Liver (tissue), 8 donors: ENCODE measurements at regions not wholly inside any gene's neighbourhood (a gene's known extent, or its start where the extent isn't known, plus 50 kb on each side); places are given as distances from the start of the nearest gene placed in this dataset.

Experiments
- DNase-seq: peaks from one replicate; pipeline ENCODE4 v3.0.0-alpha.2; 2017; ENCODE audit warnings: low spot score
- H3K27ac ChIP-seq, 2 donors: one replicate each; pipeline ENCODE4 v1.7.0; 2013; ENCODE audit warnings: inconsistent platforms in 2 of 2, low read length in 2 of 2, control low read depth in 1 of 2, low read depth in 1 of 2, mild to moderate bottlenecking in 1 of 2
- H3K27me3 ChIP-seq, 4 donors: one replicate each; pipeline versions ENCODE4 v1.6.1 to v1.7.0; 2013; ENCODE audit warnings: low read length in 3 of 4, inconsistent platforms in 1 of 4, mild to moderate bottlenecking in 1 of 4, moderate library complexity in 1 of 4; ENCODE audit not compliant: control insufficient read depth in 4 of 4, insufficient read depth in 4 of 4
- H3K36me3 ChIP-seq, 4 donors: one replicate each; pipeline versions ENCODE4 v1.6.1 to v1.7.0; 2013; ENCODE audit warnings: low read length in 3 of 4, mild to moderate bottlenecking in 3 of 4, low read depth in 1 of 4, moderate library complexity in 1 of 4; ENCODE audit not compliant: control insufficient read depth in 4 of 4, insufficient read depth in 3 of 4
- H3K4me1 ChIP-seq, 4 donors: one replicate each; pipeline versions ENCODE4 v1.6.1 to v1.7.0; 2013; ENCODE audit warnings: low read length in 3 of 4, mild to moderate bottlenecking in 3 of 4, moderate library complexity in 1 of 4; ENCODE audit not compliant: control insufficient read depth in 4 of 4, insufficient read depth in 4 of 4
- H3K4me3 ChIP-seq, 3 donors: one replicate each; pipeline versions ENCODE4 v1.6.1 to v1.7.0; 2013; ENCODE audit warnings: low read length in 3 of 3, control low read depth in 1 of 3, low read depth in 1 of 3, mild to moderate bottlenecking in 1 of 3
- H3K9ac ChIP-seq, 2 donors: one replicate each; pipeline ENCODE4 v1.7.0; 2013; ENCODE audit warnings: low read length in 2 of 2, mild to moderate bottlenecking in 2 of 2, moderate library complexity in 2 of 2, control low read depth in 1 of 2, low read depth in 1 of 2
- H3K9me3 ChIP-seq, 4 donors: one replicate each; pipeline versions ENCODE4 v1.6.1 to v1.7.0; 2013; ENCODE audit warnings: low read length in 3 of 4; ENCODE audit not compliant: control insufficient read depth in 4 of 4
- CTCF ChIP-seq: fragments of 150-350 bp; IDR thresholded peaks from 2 replicates; pipeline ENCODE4 v1.5.1; 2017; ENCODE audit warnings: improper control_type of control experiment, low read depth, low read length; ENCODE audit not compliant: missing input control
- FOXA1 ChIP-seq: IDR thresholded peaks from 2 replicates; pipeline ENCODE4 v1.6.1; 2016; ENCODE audit warnings: antibody characterized with exemption
- FOXA2 ChIP-seq: IDR thresholded peaks from 2 replicates; pipeline ENCODE4 v1.6.1; 2016; ENCODE audit warnings: antibody characterized with exemption
- HNF4A ChIP-seq, 2 donors: conservative IDR thresholded peaks; 2 replicates each; pipeline ENCODE4 v1.6.1; 2016; ENCODE audit warnings: antibody characterized with exemption in 2 of 2, mild to moderate bottlenecking in 2 of 2
- HNF4G ChIP-seq: IDR thresholded peaks from 2 replicates; pipeline ENCODE4 v1.6.1; 2016; ENCODE audit warnings: antibody characterized with exemption
- JUND ChIP-seq, 2 donors: IDR thresholded peaks; 2 replicates each; pipeline ENCODE4 v1.6.1; 2016; ENCODE audit warnings: antibody characterized with exemption in 2 of 2
- MAX ChIP-seq: IDR thresholded peaks from 2 replicates; pipeline ENCODE4 v1.6.1; 2016; ENCODE audit warnings: antibody characterized with exemption
- NR2F2 ChIP-seq: IDR thresholded peaks from 2 replicates; pipeline ENCODE4 v1.6.1; 2016; ENCODE audit warnings: antibody characterized with exemption
- RAD21 ChIP-seq, 2 donors: IDR thresholded peaks; 2 replicates each; pipeline ENCODE4 v1.6.1; 2016; ENCODE audit warnings: antibody characterized with exemption in 2 of 2, mild to moderate bottlenecking in 2 of 2
- REST ChIP-seq: IDR thresholded peaks from 2 replicates; pipeline ENCODE4 v1.6.1; 2016; ENCODE audit warnings: antibody characterized with exemption, mild to moderate bottlenecking
- RXRA ChIP-seq, 2 donors: IDR thresholded peaks; 2 replicates each; pipeline ENCODE4 v1.6.1; 2017 to 2018; ENCODE audit warnings: antibody characterized with exemption in 2 of 2, mild to moderate bottlenecking in 1 of 2
- SP1 ChIP-seq: IDR thresholded peaks from 2 replicates; pipeline ENCODE4 v1.6.1; 2018; ENCODE audit warnings: antibody characterized with exemption, mild to moderate bottlenecking
- TAF1 ChIP-seq: conservative IDR thresholded peaks from 2 replicates; pipeline ENCODE4 v1.6.1; 2016; ENCODE audit warnings: antibody characterized with exemption, mild to moderate bottlenecking
- YY1 ChIP-seq: IDR thresholded peaks from 2 replicates; pipeline ENCODE4 v1.6.1; 2016; ENCODE audit warnings: antibody characterized with exemption, mild to moderate bottlenecking
- ZBTB33 ChIP-seq: IDR thresholded peaks from 2 replicates; pipeline ENCODE4 v1.6.1; 2016; ENCODE audit warnings: antibody characterized with exemption
- WGBS: extraction: QIAGEN DNeasy Blood & Tissue Kit; methylation state at CpG from one replicate; pipeline ENCODE4 v1.1.7; 2013; 5-methylcytosine and 5-hydroxymethylcytosine counted together
- donor health status: healthy.
- donor health status: healthy.
- donor health status: healthy.
- donor health status: healthy.
- donor health status: healthy.

- no peak for DNase-seq
- H3K27ac ChIP-seq = no peak overlapping the region
- H3K36me3 ChIP-seq = no peaks in the 10 kb centered on the region
- 86% methylated on average over 2 of the region's 2 CpGs for WGBS
- H3K9ac ChIP-seq = no peak overlapping the region
- H3K4me1 ChIP-seq = no peaks in the 10 kb centered on the region
- TF ChIP-seq HNF4G = no peak
- TF ChIP-seq ZBTB33 = no peak
- no peak for TF ChIP-seq NR2F2
- no peak for TF ChIP-seq REST
- TF ChIP-seq TAF1 = no peak
- no peak for TF ChIP-seq FOXA2
- no peak for TF ChIP-seq SP1
- no peak for TF ChIP-seq MAX
- H3K9me3 ChIP-seq = no peaks in the 10 kb centered on the region
- no peaks in the 10 kb centered on the region for H3K27me3 ChIP-seq
- H3K4me3 ChIP-seq = no peak overlapping the region
These were observed 331.1 kb upstream of the NR3C2 start for GRCh38 chr4:148773313-148773712.

GRCh38 chr4:148770848-148771247 lies 328.6 kb upstream of the NR3C2 start:
- no peaks in the 10 kb centered on the region for H3K4me1 ChIP-seq
- no peak for TF ChIP-seq YY1
- TF ChIP-seq RXRA (IDR thresholded peaks at IDR 0.05) = no peak
- no peak for TF ChIP-seq NR2F2
- no peak for TF ChIP-seq FOXA2
- TF ChIP-seq HNF4G = no peak
- TF ChIP-seq CTCF = no peak
- TF ChIP-seq JUND (IDR thresholded peaks at IDR 0.05) = no peak
- TF ChIP-seq REST = no peak
- TF ChIP-seq FOXA1 = no peak
- TF ChIP-seq MAX = no peak
- no peak for TF ChIP-seq RAD21 (IDR thresholded peaks at IDR 0.05)
- TF ChIP-seq SP1 = no peak
- TF ChIP-seq TAF1 = no peak
- TF ChIP-seq HNF4A (conservative IDR thresholded peaks at IDR 0.05) = no peak
- no peak for DNase-seq
- H3K9ac ChIP-seq = no peak overlapping the region
- H3K36me3 ChIP-seq = no peaks in the 10 kb centered on the region
- H3K9me3 ChIP-seq = no peaks in the 10 kb centered on the region
- no peak overlapping the region for H3K4me3 ChIP-seq
- H3K27me3 ChIP-seq = no peaks in the 10 kb centered on the region
- H3K27ac ChIP-seq = no peak overlapping the region
